ENCODE measurements at regions not wholly inside any gene's neighbourhood (a gene's known extent, or its start where the extent isn't known, plus 50 kb on each side); places are given as distances from the start of the nearest gene placed in this dataset.

GRCh38 chr3:23654571-23654970 is 151.2 kb upstream of the UBE2E1 start:
- DNase-seq, result no peak
- Histone ChIP-seq H3K27me3 (no peaks in the 10 kb centered on the region), H3K4me3 (ENCODE audit: low read depth, low read length) (no peak overlapping the region), H3K4me1 (no peaks in the 10 kb centered on the region), H3K36me3 (no peaks in the 10 kb centered on the region), H3K9me3 (no peaks in the 10 kb centered on the region)
- no peak for TF ChIP-seq CTCF (IDR thresholded peaks at IDR 0.05; ENCODE audit: low read depth, low read length)

GRCh38 chr3:23655749-23656148 is 150.0 kb upstream of the UBE2E1 start:
- DNase-seq, result no peak
- Histone ChIP-seq H3K4me3 (ENCODE audit: low read depth, low read length) (no peak overlapping the region), H3K36me3 (no peaks in the 10 kb centered on the region), H3K27me3 (no peaks in the 10 kb centered on the region), H3K9me3 (no peaks in the 10 kb centered on the region), H3K4me1 (no peaks in the 10 kb centered on the region)
- no peak for TF ChIP-seq CTCF (IDR thresholded peaks at IDR 0.05; ENCODE audit: low read depth, low read length)

- no peak for DNase-seq
- no peaks in the 10 kb centered on the region for H3K27me3 ChIP-seq
- no peaks in the 10 kb centered on the region for H3K9me3 ChIP-seq
- no peaks in the 10 kb centered on the region for H3K36me3 ChIP-seq
- H3K4me3 ChIP-seq (ENCODE audit: low read depth, low read length), result no peak overlapping the region
- no peaks in the 10 kb centered on the region for H3K4me1 ChIP-seq
- no peak for TF ChIP-seq CTCF (IDR thresholded peaks at IDR 0.05; ENCODE audit: low read depth, low read length)
These were observed 149.6 kb upstream of the UBE2E1 start for GRCh38 chr3:23656199-23656598.

- no peaks in the 10 kb centered on the region for H3K4me1 ChIP-seq
- no peak for TF ChIP-seq CTCF (IDR thresholded peaks at IDR 0.05; ENCODE audit: low read depth, low read length)
- no peaks in the 10 kb centered on the region for H3K27me3 ChIP-seq
- H3K4me3 ChIP-seq (ENCODE audit: low read depth, low read length), result no peak overlapping the region
- no peaks in the 10 kb centered on the region for H3K36me3 ChIP-seq
- DNase-seq, result no peak
- H3K9me3 ChIP-seq, result no peaks in the 10 kb centered on the region
These were observed 148.9 kb upstream of the UBE2E1 start for GRCh38 chr3:23656821-23657220.

- H3K36me3 ChIP-seq, result no peaks in the 10 kb centered on the region
- DNase-seq, result no peak
- no peaks in the 10 kb centered on the region for H3K9me3 ChIP-seq
- H3K4me1 ChIP-seq, result no peaks in the 10 kb centered on the region
- no peak for TF ChIP-seq CTCF (IDR thresholded peaks at IDR 0.05; ENCODE audit: low read depth, low read length)
- no peaks in the 10 kb centered on the region for H3K27me3 ChIP-seq
- H3K4me3 ChIP-seq (ENCODE audit: low read depth, low read length), result no peak overlapping the region
These were observed 148.1 kb upstream of the UBE2E1 start for GRCh38 chr3:23657647-23658046.

GRCh38 chr3:23659274-23659673 is 146.5 kb upstream of the UBE2E1 start:
- Histone ChIP-seq H3K4me1 (no peaks in the 10 kb centered on the region), H3K9me3 (no peaks in the 10 kb centered on the region), H3K4me3 (ENCODE audit: low read depth, low read length) (no peak overlapping the region), H3K27me3 (no peaks in the 10 kb centered on the region), H3K36me3 (no peaks in the 10 kb centered on the region)
- TF ChIP-seq CTCF (IDR thresholded peaks at IDR 0.05; ENCODE audit: low read depth, low read length), result no peak
- DNase-seq, result no peak
